ENCODE measurements at regions not wholly inside any gene's neighbourhood (a gene's known extent, or its start where the extent isn't known, plus 50 kb on each side); places are given as distances from the start of the nearest gene placed in this dataset.

DNA sequence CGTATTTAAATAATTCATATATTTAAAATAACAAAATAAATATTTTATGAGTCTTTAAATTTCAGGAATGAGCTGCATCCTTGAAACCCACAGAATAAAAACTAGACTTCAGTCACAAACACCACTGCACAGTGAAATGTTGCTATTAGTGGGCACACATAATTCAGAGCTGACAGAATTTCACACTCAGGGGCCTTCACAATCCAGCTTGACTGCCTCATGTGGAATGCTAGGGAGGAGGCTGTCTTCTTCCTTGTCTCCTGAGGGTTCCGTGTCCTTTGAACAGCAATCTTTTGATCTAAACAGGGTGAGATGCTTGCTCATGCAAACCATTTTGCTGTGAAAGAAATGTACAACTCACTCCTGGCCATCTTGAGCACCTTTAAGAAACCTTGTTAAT lies 346.7 kb downstream of the CCSER2 start:
- no peaks in the 10 kb centered on the region for H3K36me3 ChIP-seq (ENCODE audit: low read length)
- H3K9me2 ChIP-seq (replicated peaks; ENCODE audit: insufficient read depth, low read length) = no peaks in the 10 kb centered on the region
- H3K79me2 ChIP-seq (ENCODE audit: insufficient read depth, low read length) = no peaks in the 10 kb centered on the region
- no peak overlapping the region for H3K27ac ChIP-seq (ENCODE audit: low read depth, low read length)
- H3K27me3 ChIP-seq (ENCODE audit: low read length) = no peaks in the 10 kb centered on the region
- H4K20me1 ChIP-seq (ENCODE audit: low read depth, low read length) = no peaks in the 10 kb centered on the region
- H3F3A ChIP-seq (ENCODE audit: insufficient read depth) = no peaks in the 10 kb centered on the region
- H3K4me2 ChIP-seq (ENCODE audit: low read depth, low read length, poor library complexity, severe bottlenecking) = no peak overlapping the region
- H3K4me3 ChIP-seq (ENCODE audit: insufficient read depth, low read length, poor library complexity, severe bottlenecking) = no peak overlapping the region
- H3K9me3 ChIP-seq (ENCODE audit: insufficient read depth, low read length) = no peaks in the 10 kb centered on the region
- TF ChIP-seq, protein P1, sequence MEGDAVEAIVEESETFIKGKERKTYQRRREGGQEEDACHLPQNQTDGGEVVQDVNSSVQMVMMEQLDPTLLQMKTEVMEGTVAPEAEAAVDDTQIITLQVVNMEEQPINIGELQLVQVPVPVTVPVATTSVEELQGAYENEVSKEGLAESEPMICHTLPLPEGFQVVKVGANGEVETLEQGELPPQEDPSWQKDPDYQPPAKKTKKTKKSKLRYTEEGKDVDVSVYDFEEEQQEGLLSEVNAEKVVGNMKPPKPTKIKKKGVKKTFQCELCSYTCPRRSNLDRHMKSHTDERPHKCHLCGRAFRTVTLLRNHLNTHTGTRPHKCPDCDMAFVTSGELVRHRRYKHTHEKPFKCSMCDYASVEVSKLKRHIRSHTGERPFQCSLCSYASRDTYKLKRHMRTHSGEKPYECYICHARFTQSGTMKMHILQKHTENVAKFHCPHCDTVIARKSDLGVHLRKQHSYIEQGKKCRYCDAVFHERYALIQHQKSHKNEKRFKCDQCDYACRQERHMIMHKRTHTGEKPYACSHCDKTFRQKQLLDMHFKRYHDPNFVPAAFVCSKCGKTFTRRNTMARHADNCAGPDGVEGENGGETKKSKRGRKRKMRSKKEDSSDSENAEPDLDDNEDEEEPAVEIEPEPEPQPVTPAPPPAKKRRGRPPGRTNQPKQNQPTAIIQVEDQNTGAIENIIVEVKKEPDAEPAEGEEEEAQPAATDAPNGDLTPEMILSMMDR (IDR thresholded peaks at IDR 0.05; ENCODE audit: insufficient read depth, low read length, poor library complexity, severe bottlenecking) = no peak
- no peak for TF ChIP-seq EZH2phosphoT487 (conservative IDR thresholded peaks at IDR 0.05; ENCODE audit: low read length)
- no peak overlapping the region for H2AFZ ChIP-seq (ENCODE audit: low read depth, low read length, severe bottlenecking)
- no peak overlapping the region for H3K9ac ChIP-seq (ENCODE audit: low read length)

DNA sequence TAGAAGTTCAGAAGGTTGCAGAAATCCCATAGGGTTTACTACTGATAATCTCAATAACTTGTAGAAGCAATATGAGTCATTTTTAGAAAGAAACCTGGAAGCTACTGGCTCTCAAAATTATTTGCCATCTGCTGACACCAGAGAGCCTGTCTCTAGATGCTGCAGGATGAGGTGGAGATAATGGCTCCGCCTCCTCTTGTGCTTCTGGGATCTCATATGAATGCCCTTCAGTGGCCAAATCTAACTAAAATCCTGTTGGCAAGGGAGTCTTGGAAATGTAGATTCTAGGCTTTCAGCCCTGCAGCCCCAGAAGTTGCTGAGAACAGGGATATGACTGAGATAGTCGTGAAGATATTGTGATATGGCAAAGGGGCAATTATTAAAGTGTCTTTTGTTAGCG lies 348.1 kb downstream of the CCSER2 start:
- H3K4me3 ChIP-seq (ENCODE audit: insufficient read depth, low read length, poor library complexity, severe bottlenecking) = no peak overlapping the region
- no peaks in the 10 kb centered on the region for H3K9me3 ChIP-seq (ENCODE audit: insufficient read depth, low read length)
- no peak overlapping the region for H3K4me2 ChIP-seq (ENCODE audit: low read depth, low read length, poor library complexity, severe bottlenecking)
- no peaks in the 10 kb centered on the region for H3K79me2 ChIP-seq (ENCODE audit: insufficient read depth, low read length)
- H3K36me3 ChIP-seq (ENCODE audit: low read length) = no peaks in the 10 kb centered on the region
- H3K9me2 ChIP-seq (replicated peaks; ENCODE audit: insufficient read depth, low read length) = no peaks in the 10 kb centered on the region
- H3K27ac ChIP-seq (ENCODE audit: low read depth, low read length) = no peak overlapping the region
- no peaks in the 10 kb centered on the region for H3K27me3 ChIP-seq (ENCODE audit: low read length)
- no peak overlapping the region for H2AFZ ChIP-seq (ENCODE audit: low read depth, low read length, severe bottlenecking)
- H3K9ac ChIP-seq (ENCODE audit: low read length) = no peak overlapping the region
- H3F3A ChIP-seq (ENCODE audit: insufficient read depth) = no peaks in the 10 kb centered on the region
- H4K20me1 ChIP-seq (ENCODE audit: low read depth, low read length) = no peaks in the 10 kb centered on the region
- TF ChIP-seq, protein P1 (IDR thresholded peaks at IDR 0.05; ENCODE audit: insufficient read depth, low read length, poor library complexity, severe bottlenecking) = no peak
- no peak for TF ChIP-seq EZH2phosphoT487 (conservative IDR thresholded peaks at IDR 0.05; ENCODE audit: low read length)

DNA sequence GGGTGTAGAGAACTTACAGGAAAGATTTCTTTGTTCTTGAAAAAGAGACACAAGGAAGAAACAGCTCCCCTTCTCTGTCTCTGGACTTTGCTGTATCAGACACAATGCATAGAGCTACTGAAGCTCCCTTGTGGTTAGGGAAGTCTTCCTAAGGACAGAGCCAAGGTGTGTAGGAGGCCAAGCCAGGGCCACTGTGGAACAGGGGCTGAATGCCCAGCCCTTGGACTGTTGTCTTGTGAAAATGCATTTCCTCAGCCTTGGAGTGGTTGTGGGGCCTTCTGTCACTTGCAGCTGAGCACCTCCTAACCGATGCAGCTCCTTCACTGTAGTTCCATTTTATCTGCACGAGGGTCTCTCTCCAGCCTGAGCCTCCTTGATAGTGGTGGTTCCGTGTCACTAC lies 353.4 kb downstream of the CCSER2 start:
- no peaks in the 10 kb centered on the region for H3K9me2 ChIP-seq (replicated peaks; ENCODE audit: insufficient read depth, low read length)
- H2AFZ ChIP-seq (ENCODE audit: low read depth, low read length, severe bottlenecking) = no peak overlapping the region
- H3K4me2 ChIP-seq (ENCODE audit: low read depth, low read length, poor library complexity, severe bottlenecking) = no peak overlapping the region
- no peaks in the 10 kb centered on the region for H3K36me3 ChIP-seq (ENCODE audit: low read length)
- no peaks in the 10 kb centered on the region for H3K9me3 ChIP-seq (ENCODE audit: insufficient read depth, low read length)
- H3K27ac ChIP-seq (ENCODE audit: low read depth, low read length) = no peak overlapping the region
- no peaks in the 10 kb centered on the region for H4K20me1 ChIP-seq (ENCODE audit: low read depth, low read length)
- no peak overlapping the region for H3K9ac ChIP-seq (ENCODE audit: low read length)
- TF ChIP-seq EZH2phosphoT487 (conservative IDR thresholded peaks at IDR 0.05; ENCODE audit: low read length) = no peak
- TF ChIP-seq, protein P1 (IDR thresholded peaks at IDR 0.05; ENCODE audit: insufficient read depth, low read length, poor library complexity, severe bottlenecking) = no peak
- H3K79me2 ChIP-seq (ENCODE audit: insufficient read depth, low read length) = no peaks in the 10 kb centered on the region
- H3F3A ChIP-seq (ENCODE audit: insufficient read depth) = no peaks in the 10 kb centered on the region
- H3K4me3 ChIP-seq (ENCODE audit: insufficient read depth, low read length, poor library complexity, severe bottlenecking) = no peak overlapping the region
- H3K27me3 ChIP-seq (ENCODE audit: low read length) = no peaks in the 10 kb centered on the region
